CMK (cell line): ENCODE measurements at regions not wholly inside any gene's neighbourhood (a gene's known extent, or its start where the extent isn't known, plus 50 kb on each side); places are given as distances from the start of the nearest gene placed in this dataset.
"Not testable (repeated sequence)": the region's sequence is repeated elsewhere in the genome, so short reads cannot be mapped to it uniquely, and the experiment has no call there.

Experiments used
- DNase-seq: peaks from one replicate; pipeline ENCODE4 v3.0.0-alpha.2; 2010; ENCODE audit warnings: low read depth

DNA sequence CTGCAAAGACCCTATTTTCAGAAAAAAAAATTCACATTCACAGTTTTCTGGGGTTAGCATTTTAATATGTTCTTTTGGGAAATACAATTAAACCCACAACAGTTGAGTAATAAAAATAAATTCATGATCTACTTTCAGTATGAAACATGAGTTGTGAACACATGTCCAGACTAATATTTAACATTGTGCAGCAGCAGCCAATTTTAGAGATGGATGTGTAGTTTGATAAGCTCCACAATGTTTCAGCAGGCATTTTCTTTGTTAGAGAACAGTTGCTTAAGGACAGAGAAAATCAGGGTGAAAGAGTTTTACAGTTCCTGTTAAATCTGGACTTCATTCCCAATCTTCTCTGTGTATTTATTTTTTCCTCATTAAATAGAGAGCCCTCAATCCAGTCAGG is 519.5 kb downstream of the PIK3C3 start:
- DNase-seq = no peak

DNA sequence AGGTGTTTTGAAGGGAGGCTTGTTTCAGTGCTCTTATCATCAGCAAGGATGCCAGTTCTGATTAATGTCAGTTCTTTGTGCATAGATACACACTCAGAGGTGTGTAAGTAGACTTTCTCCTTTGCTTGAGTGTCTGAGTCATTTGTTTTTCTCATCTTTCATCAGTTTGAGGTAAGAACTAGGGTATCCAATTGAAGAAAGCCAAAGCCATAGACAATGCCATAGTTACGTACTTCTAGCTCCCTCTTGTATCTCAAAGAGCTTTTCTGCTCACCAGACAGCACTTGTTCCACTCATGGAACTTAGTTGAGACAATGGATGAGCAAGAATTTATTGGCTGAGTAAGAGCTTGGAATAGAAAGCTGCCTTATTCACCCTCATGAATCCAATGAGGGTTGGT is 520.1 kb downstream of the PIK3C3 start:
- DNase-seq = no peak

DNA sequence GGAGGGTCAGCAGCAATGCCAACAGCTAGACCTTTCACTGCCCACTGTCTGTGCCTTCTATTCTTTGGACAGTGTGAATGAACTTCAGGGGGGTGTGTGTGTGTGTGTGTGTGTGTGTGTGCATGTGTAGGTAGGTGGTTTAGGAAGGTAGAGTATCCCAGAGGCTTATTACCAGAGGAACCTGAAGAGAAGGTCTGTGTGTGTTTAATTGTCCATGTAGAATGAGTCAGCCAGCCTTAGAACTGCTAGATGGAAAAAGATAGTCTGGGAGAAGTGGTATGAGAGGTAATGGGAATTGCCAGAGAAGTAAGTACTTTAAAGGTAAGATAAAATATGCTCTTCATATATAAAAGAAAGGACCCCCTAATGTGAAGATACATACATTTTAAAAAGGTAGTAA is 522.2 kb downstream of the PIK3C3 start:
- DNase-seq = no peak

DNA sequence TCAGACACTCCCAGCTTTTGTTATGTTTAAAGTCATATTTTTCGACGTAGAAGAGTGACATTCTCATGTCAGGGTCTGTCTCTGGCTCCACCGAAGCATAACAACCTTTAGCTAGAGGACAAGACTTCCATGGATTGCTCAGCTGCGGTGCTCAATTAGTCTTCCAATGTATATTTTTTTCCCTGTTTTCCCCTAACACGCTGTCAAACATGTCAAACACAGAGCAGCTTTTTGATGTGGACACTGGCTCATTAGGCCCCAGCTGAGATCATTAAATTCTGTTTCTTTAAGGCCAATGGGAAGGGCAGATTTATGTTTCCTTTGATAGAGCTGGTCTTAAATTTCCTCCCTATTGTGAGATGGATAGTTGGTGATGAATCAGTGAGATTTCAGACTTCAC is 525.4 kb downstream of the PIK3C3 start:
- DNase-seq = no peak

DNA sequence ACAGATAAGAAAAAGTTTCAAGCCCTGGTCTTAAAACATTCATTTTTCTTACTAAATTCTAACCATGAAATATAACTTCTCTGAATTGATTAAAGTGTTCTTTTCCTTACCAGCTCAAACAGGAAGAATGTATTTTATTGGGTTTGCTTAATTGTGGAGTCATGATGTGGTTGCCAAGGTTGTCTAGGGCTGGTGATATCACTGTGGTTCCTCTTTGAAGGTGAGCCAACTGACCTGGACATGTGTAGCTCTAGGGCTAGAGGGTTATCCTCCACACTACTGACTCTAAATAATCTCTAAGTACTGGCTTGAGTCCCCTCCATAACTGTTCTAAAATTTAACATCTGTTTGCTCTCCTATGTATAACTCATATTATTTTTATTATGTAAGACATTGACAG is 529.6 kb downstream of the PIK3C3 start:
- DNase-seq = no peak

DNA sequence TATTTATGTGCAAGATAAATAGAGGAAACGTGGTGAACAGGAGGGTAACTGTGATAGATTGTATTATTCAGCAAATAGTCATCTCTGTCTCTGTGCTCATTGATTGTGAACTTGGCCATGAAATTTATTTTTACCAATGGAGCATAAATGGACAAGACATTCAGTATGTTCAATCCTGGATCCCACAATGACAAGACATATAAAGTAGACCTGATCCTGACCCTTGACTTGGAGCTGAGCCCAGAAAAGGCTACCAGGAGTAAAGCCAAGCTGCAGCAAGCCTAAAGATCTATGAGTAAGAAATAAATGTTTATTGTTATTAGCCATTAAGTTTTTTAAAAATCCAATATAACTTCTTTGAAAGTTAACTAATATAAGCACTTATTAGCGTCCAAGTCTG is 531.2 kb downstream of the PIK3C3 start:
- no peak for DNase-seq

DNA sequence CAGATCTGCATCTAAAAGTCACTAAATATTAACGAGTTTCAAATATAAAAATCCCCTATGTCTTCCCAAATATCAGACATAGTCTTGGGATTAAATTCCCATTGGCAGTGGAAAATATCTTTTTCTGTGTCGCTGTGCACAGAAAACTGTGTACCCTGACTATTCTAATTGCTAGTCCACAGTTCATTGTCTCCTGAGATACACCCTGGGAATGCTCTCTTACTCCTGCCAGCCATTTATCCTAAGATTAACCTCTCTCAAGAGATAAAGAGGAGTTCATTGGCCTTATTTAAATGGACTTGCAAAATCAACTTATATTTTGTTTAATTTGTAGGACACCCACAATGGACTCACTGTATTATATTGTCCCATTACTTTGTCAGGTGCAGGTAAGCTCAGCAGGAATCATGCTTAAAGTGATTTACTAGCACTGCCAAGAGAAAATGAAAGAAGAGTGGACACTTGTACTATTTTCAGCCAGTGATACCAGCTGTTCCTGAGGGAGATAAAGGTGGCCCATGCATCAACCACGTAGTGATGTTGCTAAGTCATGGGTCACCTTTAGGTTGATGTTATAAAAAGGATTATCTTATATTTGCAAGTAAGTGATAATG is 553.8 kb downstream of the PIK3C3 start:
- DNase-seq = no peak

DNA sequence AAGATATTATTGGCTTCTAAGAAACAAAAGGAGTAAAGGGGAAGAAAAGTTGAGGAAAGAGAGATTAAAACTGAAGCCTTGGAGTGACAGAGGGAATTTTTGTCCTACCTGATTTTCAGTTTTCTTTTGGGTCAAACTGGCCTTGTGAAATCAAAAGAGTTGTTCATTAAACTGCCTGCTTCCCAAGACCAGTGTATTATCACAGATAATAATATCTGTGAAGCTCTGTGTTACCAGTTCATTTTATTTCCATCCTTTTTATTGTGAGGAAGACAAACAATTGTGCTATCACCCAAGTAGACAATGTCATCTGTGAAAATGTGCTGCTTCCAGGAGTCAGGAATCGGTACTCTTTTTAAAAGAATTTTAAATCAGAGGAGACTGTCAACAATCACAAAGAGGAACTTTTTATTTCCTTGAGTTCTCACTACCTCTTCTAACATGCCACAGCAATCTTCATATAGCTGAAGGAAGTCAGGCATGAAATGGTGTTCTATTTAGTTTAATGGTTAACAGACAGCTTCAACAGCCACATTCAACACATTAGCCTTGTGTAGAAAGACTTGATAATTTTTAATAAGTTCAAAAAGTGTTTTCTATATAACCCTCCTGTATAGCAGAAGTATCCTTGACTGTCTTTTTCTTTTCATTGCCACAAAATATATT is 554.8 kb downstream of the PIK3C3 start:
- DNase-seq = no peak

DNA sequence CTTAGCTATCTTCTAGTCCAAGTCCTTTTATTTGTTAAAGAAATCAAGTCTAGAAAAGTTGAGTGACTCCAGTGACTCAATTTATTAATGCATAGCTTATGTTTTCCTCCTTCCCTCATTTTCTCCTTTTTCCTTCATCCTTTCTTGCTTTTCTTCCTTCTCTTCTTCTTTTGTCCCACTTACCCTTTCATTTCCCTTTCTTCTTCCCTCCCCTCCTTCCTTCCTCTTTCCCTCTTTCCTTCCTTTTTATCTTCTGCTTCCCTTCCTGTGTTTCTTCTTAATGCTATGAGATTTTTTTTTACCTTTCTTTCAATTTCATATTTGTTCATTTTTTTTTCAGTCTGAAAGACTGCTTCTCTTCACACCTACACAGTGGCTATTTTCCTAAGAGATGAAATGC is 555.5 kb downstream of the PIK3C3 start:
- no peak for DNase-seq

DNA sequence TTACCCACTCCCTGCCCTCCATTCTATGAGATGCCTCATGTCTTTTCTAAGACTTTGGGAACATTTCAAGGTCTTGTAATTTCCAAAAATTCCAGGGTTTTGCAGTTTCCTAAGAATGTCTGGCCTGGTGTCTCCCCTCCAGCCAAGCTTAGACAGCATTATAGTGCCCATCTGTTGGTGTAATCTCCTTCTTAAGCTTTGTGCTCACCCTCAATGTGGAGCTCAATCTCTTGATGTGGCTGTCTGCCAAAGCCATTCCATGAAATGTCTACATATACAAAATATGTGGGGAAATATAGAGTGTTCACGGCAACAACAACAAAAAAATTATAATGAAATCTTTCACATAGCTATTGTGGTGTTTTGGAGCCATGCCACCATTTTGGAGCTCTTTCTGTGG is 558.4 kb downstream of the PIK3C3 start:
- no peak for DNase-seq

DNA sequence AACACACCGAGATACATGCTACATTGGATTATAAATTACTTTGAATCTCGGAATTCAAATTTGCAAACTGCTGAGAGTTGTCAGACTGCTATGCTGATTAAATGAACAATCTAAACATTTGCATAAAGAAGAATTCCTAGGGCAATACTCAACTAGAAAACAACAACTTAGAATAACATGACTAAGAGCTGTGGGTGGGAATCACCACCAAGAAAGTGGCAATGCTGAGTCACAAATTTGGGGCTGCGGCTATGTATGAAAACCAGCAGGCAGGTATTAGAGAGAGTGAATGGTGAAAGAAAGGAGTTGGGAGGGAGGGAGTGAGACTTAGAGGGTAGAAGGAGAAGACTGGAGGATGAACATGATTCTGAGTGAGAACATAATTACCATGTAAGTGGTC is 559.5 kb downstream of the PIK3C3 start:
- DNase-seq = no peak

DNA sequence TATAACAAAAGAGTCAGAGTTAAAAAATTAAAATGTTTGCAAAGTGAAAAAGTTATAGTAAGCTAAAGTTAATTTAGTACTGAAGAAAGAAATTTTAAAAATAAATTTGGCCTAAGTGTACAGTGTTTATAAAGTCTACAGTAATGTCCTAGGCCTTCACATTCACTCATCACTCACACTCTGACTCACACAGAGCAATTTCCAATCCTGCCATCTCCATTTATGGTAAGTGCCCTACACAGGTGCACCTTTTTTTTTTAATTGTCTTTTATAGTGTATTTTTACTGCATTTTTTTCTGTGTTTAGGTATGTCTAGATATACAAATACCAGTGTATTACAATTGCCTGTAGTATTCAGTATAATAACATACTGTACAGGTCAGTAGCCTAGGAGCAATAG is 562.9 kb downstream of the PIK3C3 start:
- DNase-seq = no peak

DNA sequence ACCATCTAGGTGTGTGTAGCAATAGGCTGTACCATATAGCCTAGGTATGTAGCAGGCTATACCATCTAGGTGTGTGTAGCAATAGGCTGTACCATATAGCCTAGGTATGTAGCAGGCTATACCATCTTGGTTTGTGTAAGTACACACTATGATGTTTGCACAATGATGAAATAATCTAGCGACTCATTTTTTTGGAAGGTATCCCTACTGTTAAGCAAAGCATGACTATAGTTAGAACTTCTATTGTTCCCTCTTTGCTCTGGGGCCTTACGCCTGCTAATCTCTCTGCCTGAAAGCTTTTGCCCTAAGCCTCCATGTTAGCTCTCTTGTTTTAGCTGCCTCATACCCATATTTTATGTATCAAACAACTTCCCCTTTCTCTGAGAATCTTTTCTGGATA is 563.3 kb downstream of the PIK3C3 start:
- not testable (repeated sequence) for DNase-seq

DNA sequence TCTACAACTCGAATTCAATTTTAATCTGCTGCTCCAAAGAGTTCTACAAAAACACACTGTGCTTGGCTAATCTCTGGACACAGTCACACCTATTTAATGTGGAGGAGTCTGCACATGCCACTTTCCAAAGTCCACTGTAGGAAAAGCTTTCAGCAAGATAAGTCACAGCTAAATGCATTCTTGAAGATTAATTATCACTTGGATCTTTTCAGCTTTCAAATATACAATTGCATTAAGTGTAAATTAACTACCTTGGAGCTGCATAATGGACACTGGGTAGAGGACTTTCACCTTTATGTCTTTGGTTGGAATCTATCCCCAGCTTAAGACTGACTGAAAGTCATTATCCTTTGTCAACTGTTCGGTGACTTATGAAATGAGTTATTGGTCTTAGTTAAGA is 565.1 kb downstream of the PIK3C3 start:
- DNase-seq = no peak

DNA sequence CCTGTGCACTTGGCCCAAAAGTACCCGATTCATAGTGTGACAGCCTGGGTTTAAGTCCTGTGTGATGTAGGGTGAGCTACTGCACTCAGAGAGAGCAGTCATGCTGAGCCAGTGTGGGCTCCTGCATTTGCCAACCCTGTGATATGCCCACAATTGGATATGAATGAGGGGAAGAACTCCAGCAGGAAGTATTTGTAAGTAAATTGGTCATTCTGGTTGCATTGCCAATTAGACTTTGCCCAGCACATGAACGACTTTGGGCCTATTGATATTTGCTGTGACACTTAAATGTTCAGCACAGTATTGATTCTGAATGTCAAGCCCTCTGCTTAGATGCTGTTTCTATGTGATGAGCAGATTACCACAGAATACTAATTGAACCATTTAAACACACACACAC is 570.9 kb downstream of the PIK3C3 start:
- no peak for DNase-seq

DNA sequence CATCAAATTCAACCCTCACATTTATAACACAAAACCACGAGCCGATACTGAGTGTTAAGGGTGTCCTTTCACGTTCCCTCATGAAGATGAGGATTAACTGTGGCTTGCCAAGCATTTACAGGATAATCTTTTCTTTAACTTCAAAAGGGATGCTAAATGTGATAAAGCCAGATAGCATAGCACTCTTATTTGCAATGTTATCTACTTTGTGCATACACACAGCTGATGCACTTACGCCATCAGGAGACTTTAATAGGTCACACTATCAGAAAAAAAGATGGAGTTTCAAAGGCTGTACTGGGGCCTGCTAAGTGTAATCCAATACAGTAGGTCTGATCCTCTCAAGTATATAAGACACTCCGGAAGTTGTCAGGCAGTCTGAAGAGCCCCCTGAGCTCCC is 572.7 kb downstream of the PIK3C3 start:
- no peak for DNase-seq

DNA sequence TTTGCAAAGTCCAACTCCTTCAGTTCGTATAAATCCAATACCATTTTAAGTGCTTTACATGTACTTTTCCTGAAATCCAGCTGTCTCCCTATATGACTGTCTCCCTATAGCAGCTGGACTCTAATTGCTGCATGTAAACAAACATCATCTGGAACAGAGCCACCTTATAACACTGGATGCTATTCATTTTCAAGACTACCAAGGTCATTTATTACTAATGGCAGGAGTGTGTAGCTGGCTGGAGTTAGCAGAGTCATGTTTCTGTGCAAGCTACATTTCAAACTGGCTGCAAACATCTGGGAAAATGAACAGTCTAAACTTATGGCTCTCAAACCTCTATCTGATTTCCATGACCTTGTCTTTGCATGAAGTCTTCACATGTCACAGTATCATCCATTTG is 575.2 kb downstream of the PIK3C3 start:
- no peak for DNase-seq

DNA sequence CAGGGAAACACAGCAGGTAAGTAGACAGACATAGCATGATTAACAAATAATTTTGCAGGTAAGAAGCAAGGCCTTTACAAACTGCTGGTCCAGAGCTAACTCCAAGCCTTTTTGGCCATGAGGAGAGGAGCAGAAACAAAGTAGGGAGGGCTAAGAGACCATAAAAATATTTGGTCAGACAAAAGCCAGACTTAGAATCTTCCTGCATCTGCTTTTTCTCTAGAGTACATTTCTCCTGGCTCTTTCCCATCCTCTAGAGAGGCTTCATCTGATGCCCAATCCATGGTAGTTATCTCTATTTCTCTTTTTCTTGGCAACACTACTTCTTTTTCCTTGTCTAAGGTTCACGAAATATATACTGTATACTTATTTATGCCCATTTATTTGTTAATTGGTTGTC is 577.1 kb downstream of the PIK3C3 start:
- DNase-seq = no peak

DNA sequence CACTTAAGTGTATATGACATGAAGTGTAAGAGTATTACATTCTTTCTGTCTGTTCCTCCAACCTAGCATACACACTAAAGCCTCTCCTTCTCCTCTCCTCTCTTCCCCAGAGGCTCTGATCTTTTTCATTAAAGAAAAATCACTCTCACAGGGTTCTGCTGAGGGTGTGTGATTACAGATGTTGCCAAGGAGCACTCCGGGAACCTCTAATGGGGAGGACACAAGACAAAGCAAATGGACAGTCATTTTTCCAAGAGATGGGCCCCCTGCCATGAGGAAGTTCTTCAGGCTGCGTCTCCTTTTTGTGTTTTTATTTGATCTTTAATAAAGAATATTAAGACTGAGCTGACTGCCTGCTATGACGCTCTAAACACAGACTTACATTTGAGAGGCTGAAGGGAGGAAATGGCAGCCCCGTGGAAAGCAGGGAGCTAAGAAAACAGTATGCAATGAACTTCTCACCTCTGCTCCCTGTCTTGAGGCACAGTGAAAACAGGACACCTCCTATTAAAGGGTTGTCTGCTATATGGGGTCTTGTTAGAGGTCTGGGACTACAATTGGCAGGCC is 578.1 kb downstream of the PIK3C3 start:
- no peak for DNase-seq

DNA sequence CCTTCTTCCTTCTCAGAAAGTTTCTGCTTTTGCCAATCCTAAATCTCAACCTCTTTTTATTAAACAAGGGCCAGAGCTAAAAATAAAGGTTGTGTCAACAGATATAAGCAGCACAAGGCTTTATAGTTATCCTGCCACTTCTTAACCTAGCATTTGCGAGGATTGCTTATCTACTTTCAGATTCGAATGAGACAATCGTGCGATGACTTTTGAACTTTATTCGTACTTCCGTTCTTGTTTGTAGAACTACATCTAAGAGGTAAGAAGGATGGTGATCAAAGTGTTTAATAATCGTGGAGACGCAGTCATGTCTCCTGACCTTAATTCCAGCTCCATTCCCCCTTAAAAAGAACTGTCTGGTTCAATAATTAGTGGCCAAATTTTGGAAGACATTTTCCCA is 578.6 kb downstream of the PIK3C3 start:
- no peak for DNase-seq

DNA sequence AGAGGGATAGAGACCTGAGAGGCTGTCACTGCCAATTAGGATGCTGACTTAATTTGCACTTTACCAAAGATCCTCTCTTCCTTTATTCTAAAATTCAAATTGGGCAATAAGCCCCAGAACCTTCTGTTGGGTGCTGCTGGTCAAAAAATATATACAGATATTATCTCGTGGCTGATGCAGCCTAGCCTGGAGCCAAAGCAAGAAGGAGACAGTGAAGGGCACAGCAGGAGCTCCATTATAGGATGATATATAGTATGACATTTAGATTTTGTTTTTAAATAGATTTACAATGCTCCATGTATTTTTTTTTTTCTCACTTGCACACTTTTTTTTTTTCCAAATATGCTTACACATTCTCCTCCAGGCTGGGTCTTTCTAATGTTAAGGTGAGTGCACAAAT is 579.3 kb downstream of the PIK3C3 start:
- no peak for DNase-seq

DNA sequence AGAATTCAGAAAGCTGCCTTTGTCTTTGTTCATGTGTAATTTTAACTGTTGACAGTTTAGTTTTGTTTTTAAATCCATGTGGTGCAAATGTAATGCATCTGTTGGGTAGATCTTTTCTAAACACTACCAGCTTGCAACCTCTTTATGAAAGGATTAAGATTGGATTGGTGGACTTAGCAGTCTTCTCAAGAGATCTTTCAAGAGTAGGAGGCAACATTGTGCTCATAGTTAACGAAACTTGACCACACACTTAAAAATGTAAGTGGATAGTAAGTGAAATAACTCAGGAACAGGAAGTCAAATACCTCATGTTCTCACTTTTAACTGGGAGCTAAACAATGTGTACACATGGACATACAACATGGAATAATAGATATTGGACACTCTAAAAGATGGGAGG is 579.0 kb downstream of the RIT2 start:
- no peak for DNase-seq

DNA sequence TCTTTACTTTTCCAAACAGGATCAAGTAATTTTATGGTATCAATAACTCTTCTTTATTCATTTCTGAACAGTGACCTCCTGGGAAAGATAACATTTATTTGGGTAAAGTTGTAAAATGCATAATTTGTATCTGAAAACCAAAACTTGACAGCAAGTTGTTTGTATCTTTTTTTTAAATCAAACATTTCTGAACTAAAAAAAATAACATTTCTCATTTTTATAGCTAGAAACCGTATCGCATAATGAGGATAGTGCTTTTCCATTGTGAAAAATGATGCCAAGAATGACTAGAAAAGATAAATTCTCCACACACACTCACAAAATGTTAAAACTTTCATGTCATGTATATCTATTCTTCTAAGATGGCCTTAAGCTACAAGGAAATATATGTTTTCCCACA is 578.2 kb downstream of the RIT2 start:
- no peak for DNase-seq

DNA sequence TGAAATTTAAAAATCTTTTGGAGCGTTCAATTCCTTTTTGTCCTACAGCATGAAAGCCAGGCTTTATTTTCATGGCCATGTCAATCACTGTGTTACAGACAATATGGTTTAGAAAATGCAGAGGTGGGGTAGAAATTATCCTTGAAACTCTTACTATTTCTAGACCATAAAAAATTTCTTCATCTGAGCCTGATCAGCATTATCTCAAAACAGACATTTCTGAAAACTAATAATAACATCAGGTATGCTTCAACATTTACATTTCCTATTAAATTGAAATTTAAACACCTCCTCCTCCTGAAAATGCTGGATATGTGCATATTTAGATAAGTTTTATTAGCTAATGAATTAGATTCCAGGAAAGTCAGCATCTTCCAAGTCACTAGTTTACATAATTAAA is 570.6 kb downstream of the RIT2 start:
- no peak for DNase-seq
